HepG2 (cell line): ENCODE measurements at regions not wholly inside any gene's neighbourhood (a gene's known extent, or its start where the extent isn't known, plus 50 kb on each side); places are given as distances from the start of the nearest gene placed in this dataset.

Experiments used
- ATAC-seq: fragments of 200-7000 bp; cut with Tn5 transposase; 3 replicates; pipeline ENCODE4 v1.9.1; 2020; ENCODE audit warnings: mild to moderate bottlenecking, moderate library complexity
- BruUV-seq: library from RNA; stranded (reverse); fragments of 400-500 nt; replicated peaks from 2 replicates; lab custom pipeline; 2021; lab: Mats Ljungman, UMichigan
- CTCF ChIA-PET: fragments of 300-600 bp; formaldehyde crosslinking; extraction: SDS; loops from one replicate; lab custom pipeline; 2021; ENCODE audit warnings: low total read pairs, inconsistent platforms, low intra/inter-chr PET ratio; lab: Yijun Ruan, JAX
- POLR2A ChIA-PET: fragments of 350-600 bp; sonication (Branson Sonifier 250); formaldehyde crosslinking; loops from one replicate; lab custom pipeline; 2020; ENCODE audit warnings: antibody characterized with exemption, inconsistent platforms; lab: Yijun Ruan, JAX
- DNase-seq: peaks from one replicate; pipeline ENCODE4 v3.0.0-alpha.2; 2015; ENCODE audit warnings: low spot score
- FAIRE-seq: peaks from 3 replicates; lab custom pipeline; 2011; peaks lifted over from hg19 to GRCh38; lab: Jason Lieb, UNC
- H2AFZ ChIP-seq: one replicate; pipeline ENCODE4 v1.6.1; 2011; ENCODE audit warnings: low read length, inconsistent platforms
- H3K27ac ChIP-seq: fragments of 300-600 bp; 3 replicates; pipeline ENCODE4 v1.8.0; 2011; ENCODE audit warnings: mixed run types, mild to moderate bottlenecking, mixed read lengths, low read length, inconsistent platforms; ENCODE audit not compliant: insufficient read depth; ENCODE audit errors: extremely low read length
- H3K27me3 ChIP-seq, 2 experiments: fragments of 200-600 bp in 1 of 2; 2 replicates in 1 of 2; 3 replicates in 1 of 2; pipeline versions ENCODE4 v1.6.0 to v1.8.0; 2011; ENCODE audit warnings: low read length in 2 of 2, mild to moderate bottlenecking in 2 of 2, moderate library complexity in 2 of 2, inconsistent platforms in 1 of 2; ENCODE audit not compliant: insufficient read depth in 2 of 2, control insufficient read depth in 1 of 2
- H3K36me3 ChIP-seq, 2 experiments: fragments of 200-600 bp in 1 of 2; replicated peaks in 1 of 2; 2 replicates in 1 of 2; 3 replicates in 1 of 2; pipeline versions ENCODE4 v1.5.1 to v1.8.0; 2011; ENCODE audit warnings: low read length in 2 of 2, inconsistent platforms in 1 of 2; ENCODE audit not compliant: insufficient read depth in 2 of 2, control insufficient read depth in 1 of 2
- H3K4me1 ChIP-seq: 2 replicates; pipeline ENCODE4 v1.5.1; 2012; ENCODE audit warnings: low read length, inconsistent platforms; ENCODE audit not compliant: insufficient read depth
- H3K4me2 ChIP-seq: 2 replicates; pipeline ENCODE4 v1.6.0; 2011; ENCODE audit warnings: low read depth, low read length, inconsistent platforms
- H3K4me3 ChIP-seq, 3 experiments: fragments of 200-600 bp in 1 of 3; sonication (generic), shearing (Covaris generic) in 1 of 3; replicated peaks in 1 of 3; 2 replicates each; pipeline ENCODE4 v1.5.1; 2011 to 2016; ENCODE audit warnings: low read length in 3 of 3, inconsistent platforms in 2 of 3, low read depth in 2 of 3, mild to moderate bottlenecking in 2 of 3, control low read depth in 1 of 3, mixed read lengths in 1 of 3; ENCODE audit not compliant: insufficient read depth in 1 of 3
- H3K79me2 ChIP-seq: one replicate; pipeline ENCODE4 v1.6.1; 2011; ENCODE audit warnings: low read length, inconsistent platforms; ENCODE audit not compliant: insufficient read depth
- H3K9ac ChIP-seq: 2 replicates; pipeline ENCODE4 v1.6.0; 2011; ENCODE audit warnings: mild to moderate bottlenecking, low read depth, low read length, inconsistent platforms; ENCODE audit not compliant: insufficient read depth
- H3K9me3 ChIP-seq: 2 replicates; pipeline ENCODE4 v1.5.1; 2012; ENCODE audit warnings: mild to moderate bottlenecking, low read length
- H4K20me1 ChIP-seq: 2 replicates; pipeline ENCODE4 v1.6.0; 2011; ENCODE audit warnings: inconsistent platforms, mild to moderate bottlenecking, low read length, moderate library complexity; ENCODE audit not compliant: insufficient read depth
- LBX2 ChIP-seq: sonication (generic); formaldehyde crosslinking; IDR thresholded peaks from 2 replicates; pipeline ENCODE4 v1.5.0; 2020; ENCODE audit warnings: missing genetic modification reagents, mild to moderate bottlenecking, borderline replicate concordance
- MEF2D ChIP-seq: sonication (generic); formaldehyde crosslinking; IDR thresholded peaks from 2 replicates; pipeline ENCODE4 v1.5.1; 2020; ENCODE audit warnings: mild to moderate bottlenecking, missing genetic modification reagents
- MIXL1 ChIP-seq: IDR thresholded peaks from 2 replicates; pipeline ENCODE4 v1.6.1; 2016
- PITX1 ChIP-seq: sonication (generic); formaldehyde crosslinking; IDR thresholded peaks from 2 replicates; pipeline ENCODE4 v1.5.1; 2020; ENCODE audit warnings: mild to moderate bottlenecking, missing genetic modification reagents
- TCF12 ChIP-seq, 2 experiments: fragments of 450-650 bp in 1 of 2; sonication (generic) in 1 of 2; formaldehyde crosslinking in 1 of 2; IDR thresholded peaks; 2 replicates each; pipeline versions ENCODE4 v1.6.1 to v1.8.0; 2017 to 2022; ENCODE audit warnings: antibody characterized with exemption in 1 of 2, mild to moderate bottlenecking in 1 of 2, missing genetic modification reagents in 1 of 2, moderate library complexity in 1 of 2
- ZBTB8A ChIP-seq: sonication (generic); formaldehyde crosslinking; IDR thresholded peaks from 2 replicates; pipeline ENCODE4 v1.4.0; 2020; ENCODE audit warnings: mild to moderate bottlenecking, low read depth, missing genetic modification reagents, borderline replicate concordance
- WGBS: methylation state at CpG from one replicate; pipeline ENCODE4 v1.1.6; 2017; ENCODE audit warnings: low lambda C conversion rate; 5-methylcytosine and 5-hydroxymethylcytosine counted together
- in situ Hi-C: cut with HindIII; loops from 2 replicates; pipeline ENCODE4 v1.10.0; 2017; ENCODE audit warnings: low pct_unique_long_range_greater_than_20kb; ENCODE audit not compliant: extremely low pct_ligation_motif_present
- intact Hi-C: fragments of 100-400 bp; cut with micrococcal nuclease; formaldehyde crosslinking; loops from one replicate; pipeline ENCODE4 v1.10.0; 2022; ENCODE audit not compliant: unreplicated experiment

- ATAC-seq (no peak), FAIRE-seq (no peak), DNase-seq (no peak)
- no TSS peak for BruUV-seq
- in situ Hi-C loops (no loop called here), intact Hi-C loops (no loop called here)
- H4K20me1 ChIP-seq: no peaks in the 10 kb centered on the region
- H3K4me2 ChIP-seq: no peak overlapping the region
- H3K27ac ChIP-seq: no peak overlapping the region
- H3K79me2 ChIP-seq: no peaks in the 10 kb centered on the region
- H3K4me3 ChIP-seq: no peak overlapping the region
- H3K36me3 ChIP-seq: no peaks in the 10 kb centered on the region
- H3K4me1 ChIP-seq: peaks cover 7% of the 10 kb centered on the region
- no peaks in the 10 kb centered on the region for H3K9me3 ChIP-seq
- no peak overlapping the region for H2AFZ ChIP-seq
- H3K9ac ChIP-seq: no peak overlapping the region
- peaks cover 0 to 11% of the 10 kb centered on the region in 2 experiments; a peak in 2 of 5 replicates for H3K27me3 ChIP-seq
- no peak for TF ChIP-seq MIXL1 (CRISPR knock-in tag)
- TF ChIP-seq LBX2 (CRISPR knock-in tag): no peak
- TF ChIP-seq ZBTB8A: no peak
- TF ChIP-seq, all 625 proteins: peak for 0
- ChIA-PET CTCF (no interaction called here), POLR2A (no interaction called here)
- WGBS: 10% methylated on average over 5 of the region's 5 CpGs
Observed at GRCh38 chr9:78598120-78598519, 301.2 kb downstream of the PSAT1 start.

- H2AFZ ChIP-seq: no peak overlapping the region
- ChIA-PET CTCF (no interaction called here), POLR2A (no interaction called here)
- in situ Hi-C loops: no loop called here
- DNase-seq: no peak
- intact Hi-C loops: loop anchor here (5.0 kb wide), 1 partner anchor 102 kb away; no protein-coding TSS in a partner anchor
- no TSS peak for BruUV-seq
- TF ChIP-seq TCF12 (IDR thresholded peaks at IDR 0.05) (no peak), TCF12 (CRISPR knock-in tag; IDR thresholded peaks at IDR 0.05) (no peak), PITX1 (no peak), MEF2D (CRISPR knock-in tag) (no peak)
- TF ChIP-seq, all 625 proteins: peak for 0
- Histone ChIP-seq H3K4me2 (no peak overlapping the region), H4K20me1 (no peaks in the 10 kb centered on the region), H3K4me3 (no peak overlapping the region), H3K79me2 (no peaks in the 10 kb centered on the region), H3K9me3 (no peaks in the 10 kb centered on the region), H3K27ac (no peak overlapping the region), H3K4me1 (no peaks in the 10 kb centered on the region), H3K27me3 (peaks cover 0 to 11% of the 10 kb centered on the region in 2 experiments; a peak in 2 of 5 replicates), H3K9ac (no peak overlapping the region), H3K36me3 (no peaks in the 10 kb centered on the region)
- no peak for FAIRE-seq
- 2% methylated on average over 4 of the region's 4 CpGs for WGBS
- no peak for ATAC-seq
Observed at GRCh38 chr9:78599926-78600325, 303.0 kb downstream of the PSAT1 start.
